ENCODE measurements at regions not wholly inside any gene's neighbourhood (a gene's known extent, or its start where the extent isn't known, plus 50 kb on each side); places are given as distances from the start of the nearest gene placed in this dataset.
A peak's percentile ranks its signal among the peaks of the same experiment; 100 is the strongest.

- no peak overlapping the region for H3K9ac ChIP-seq (ENCODE audit: low read length)
- no peaks in the 10 kb centered on the region for H3K9me3 ChIP-seq (ENCODE audit: low read length)
- H3K4me1 ChIP-seq (ENCODE audit: low read length), result peaks cover 34% of the 10 kb centered on the region
- no peak overlapping the region for H2AFZ ChIP-seq (ENCODE audit: low read length)
- no peak overlapping the region for H3K4me3 ChIP-seq (ENCODE audit: low read length)
- DNase-seq, result no peak
- no peaks in the 10 kb centered on the region for H3K36me3 ChIP-seq (ENCODE audit: insufficient read depth, low read length)
- no peaks in the 10 kb centered on the region for H3K79me2 ChIP-seq (ENCODE audit: low read length)
- H3K27me3 ChIP-seq (ENCODE audit: low read length), result no peaks in the 10 kb centered on the region
- H3K27ac ChIP-seq (ENCODE audit: low read length), result no peak overlapping the region
- H3K9me2 ChIP-seq (replicated peaks; ENCODE audit: insufficient read depth, low read length), result no peaks in the 10 kb centered on the region
- H3K4me2 ChIP-seq (ENCODE audit: low read depth, low read length, poor library complexity, severe bottlenecking), result peak overlapping the region; percentile 9
- H4K20me1 ChIP-seq (ENCODE audit: insufficient read depth, low read depth, low read length), result no peaks in the 10 kb centered on the region
These were observed 50.3 kb downstream of the PLXNA1 start for GRCh38 chr3:127033171-127033570.

GRCh38 chr3:127033786-127034185 is 50.9 kb downstream of the PLXNA1 start:
- Histone ChIP-seq H3K9me3 (ENCODE audit: low read length) (no peaks in the 10 kb centered on the region), H3K27ac (ENCODE audit: low read length) (no peak overlapping the region), H2AFZ (ENCODE audit: low read length) (no peak overlapping the region), H3K4me3 (ENCODE audit: low read length) (no peak overlapping the region), H3K9ac (ENCODE audit: low read length) (no peak overlapping the region), H3K4me2 (ENCODE audit: low read depth, low read length, poor library complexity, severe bottlenecking) (no peak overlapping the region), H3K4me1 (ENCODE audit: low read length) (peaks cover 34% of the 10 kb centered on the region), H4K20me1 (ENCODE audit: insufficient read depth, low read depth, low read length) (no peaks in the 10 kb centered on the region), H3K79me2 (ENCODE audit: low read length) (no peaks in the 10 kb centered on the region), H3K9me2 (replicated peaks; ENCODE audit: insufficient read depth, low read length) (no peaks in the 10 kb centered on the region), H3K27me3 (ENCODE audit: low read length) (no peaks in the 10 kb centered on the region), H3K36me3 (ENCODE audit: insufficient read depth, low read length) (no peaks in the 10 kb centered on the region)
- DNase-seq, result no peak

- DNase-seq, result no peak
- Histone ChIP-seq H3K27me3 (ENCODE audit: low read length) (no peaks in the 10 kb centered on the region), H4K20me1 (ENCODE audit: insufficient read depth, low read depth, low read length) (no peaks in the 10 kb centered on the region), H3K9me3 (ENCODE audit: low read length) (no peaks in the 10 kb centered on the region), H3K9ac (ENCODE audit: low read length) (no peak overlapping the region), H3K9me2 (replicated peaks; ENCODE audit: insufficient read depth, low read length) (no peaks in the 10 kb centered on the region), H3K4me3 (ENCODE audit: low read length) (no peak overlapping the region), H2AFZ (ENCODE audit: low read length) (no peak overlapping the region), H3K79me2 (ENCODE audit: low read length) (no peaks in the 10 kb centered on the region), H3K27ac (ENCODE audit: low read length) (no peak overlapping the region), H3K36me3 (ENCODE audit: insufficient read depth, low read length) (no peaks in the 10 kb centered on the region), H3K4me1 (ENCODE audit: low read length) (peaks cover 34% of the 10 kb centered on the region), H3K4me2 (ENCODE audit: low read depth, low read length, poor library complexity, severe bottlenecking) (no peak overlapping the region)
These were observed 51.5 kb downstream of the PLXNA1 start for GRCh38 chr3:127034195-127034989.

GRCh38 chr3:127034990-127035652 is 52.2 kb downstream of the PLXNA1 start:
- H3K27me3 ChIP-seq (ENCODE audit: low read length), result no peaks in the 10 kb centered on the region
- no peaks in the 10 kb centered on the region for H3K79me2 ChIP-seq (ENCODE audit: low read length)
- no peaks in the 10 kb centered on the region for H3K9me3 ChIP-seq (ENCODE audit: low read length)
- peaks cover 34% of the 10 kb centered on the region for H3K4me1 ChIP-seq (ENCODE audit: low read length)
- no peak overlapping the region for H2AFZ ChIP-seq (ENCODE audit: low read length)
- H3K9ac ChIP-seq (ENCODE audit: low read length), result no peak overlapping the region
- H3K27ac ChIP-seq (ENCODE audit: low read length), result no peak overlapping the region
- no peaks in the 10 kb centered on the region for H4K20me1 ChIP-seq (ENCODE audit: insufficient read depth, low read depth, low read length)
- no peak for DNase-seq
- no peaks in the 10 kb centered on the region for H3K9me2 ChIP-seq (replicated peaks; ENCODE audit: insufficient read depth, low read length)
- H3K4me2 ChIP-seq (ENCODE audit: low read depth, low read length, poor library complexity, severe bottlenecking), result no peak overlapping the region
- H3K4me3 ChIP-seq (ENCODE audit: low read length), result no peak overlapping the region
- no peaks in the 10 kb centered on the region for H3K36me3 ChIP-seq (ENCODE audit: insufficient read depth, low read length)

- no peaks in the 10 kb centered on the region for H3K36me3 ChIP-seq (ENCODE audit: insufficient read depth, low read length)
- H3K9ac ChIP-seq (ENCODE audit: low read length), result no peak overlapping the region
- H2AFZ ChIP-seq (ENCODE audit: low read length), result no peak overlapping the region
- H3K27me3 ChIP-seq (ENCODE audit: low read length), result no peaks in the 10 kb centered on the region
- no peak overlapping the region for H3K27ac ChIP-seq (ENCODE audit: low read length)
- H4K20me1 ChIP-seq (ENCODE audit: insufficient read depth, low read depth, low read length), result no peaks in the 10 kb centered on the region
- H3K4me2 ChIP-seq (ENCODE audit: low read depth, low read length, poor library complexity, severe bottlenecking), result no peak overlapping the region
- no peaks in the 10 kb centered on the region for H3K79me2 ChIP-seq (ENCODE audit: low read length)
- no peaks in the 10 kb centered on the region for H3K9me3 ChIP-seq (ENCODE audit: low read length)
- DNase-seq, result no peak
- peaks cover 36% of the 10 kb centered on the region for H3K4me1 ChIP-seq (ENCODE audit: low read length)
- no peaks in the 10 kb centered on the region for H3K9me2 ChIP-seq (replicated peaks; ENCODE audit: insufficient read depth, low read length)
- no peak overlapping the region for H3K4me3 ChIP-seq (ENCODE audit: low read length)
These were observed 52.8 kb downstream of the PLXNA1 start for GRCh38 chr3:127035677-127036076.

- Histone ChIP-seq H3K9me3 (ENCODE audit: low read length) (no peaks in the 10 kb centered on the region), H3K27me3 (ENCODE audit: low read length) (no peaks in the 10 kb centered on the region), H4K20me1 (ENCODE audit: insufficient read depth, low read depth, low read length) (no peaks in the 10 kb centered on the region), H3K4me2 (ENCODE audit: low read depth, low read length, poor library complexity, severe bottlenecking) (no peak overlapping the region), H3K36me3 (ENCODE audit: insufficient read depth, low read length) (no peaks in the 10 kb centered on the region), H3K9me2 (replicated peaks; ENCODE audit: insufficient read depth, low read length) (no peaks in the 10 kb centered on the region), H2AFZ (ENCODE audit: low read length) (no peak overlapping the region), H3K79me2 (ENCODE audit: low read length) (no peaks in the 10 kb centered on the region), H3K9ac (ENCODE audit: low read length) (no peak overlapping the region), H3K27ac (ENCODE audit: low read length) (no peak overlapping the region), H3K4me3 (ENCODE audit: low read length) (no peak overlapping the region), H3K4me1 (ENCODE audit: low read length) (peaks cover 31% of the 10 kb centered on the region)
- no peak for DNase-seq
These were observed 53.5 kb downstream of the PLXNA1 start for GRCh38 chr3:127036209-127037020.

- DNase-seq, result no peak
- Histone ChIP-seq H3K27ac (ENCODE audit: low read length) (no peak overlapping the region), H3K27me3 (ENCODE audit: low read length) (no peaks in the 10 kb centered on the region), H3K79me2 (ENCODE audit: low read length) (no peaks in the 10 kb centered on the region), H2AFZ (ENCODE audit: low read length) (no peak overlapping the region), H3K36me3 (ENCODE audit: insufficient read depth, low read length) (no peaks in the 10 kb centered on the region), H3K9me2 (replicated peaks; ENCODE audit: insufficient read depth, low read length) (no peaks in the 10 kb centered on the region), H4K20me1 (ENCODE audit: insufficient read depth, low read depth, low read length) (no peaks in the 10 kb centered on the region), H3K9me3 (ENCODE audit: low read length) (no peaks in the 10 kb centered on the region), H3K9ac (ENCODE audit: low read length) (no peak overlapping the region), H3K4me1 (ENCODE audit: low read length) (peaks cover 25% of the 10 kb centered on the region), H3K4me2 (ENCODE audit: low read depth, low read length, poor library complexity, severe bottlenecking) (no peak overlapping the region), H3K4me3 (ENCODE audit: low read length) (no peak overlapping the region)
These were observed 54.1 kb downstream of the PLXNA1 start for GRCh38 chr3:127037021-127037400.

- Histone ChIP-seq H3K9me2 (replicated peaks; ENCODE audit: insufficient read depth, low read length) (no peaks in the 10 kb centered on the region), H3K27ac (ENCODE audit: low read length) (no peak overlapping the region), H3K27me3 (ENCODE audit: low read length) (no peaks in the 10 kb centered on the region), H3K9me3 (ENCODE audit: low read length) (no peaks in the 10 kb centered on the region), H3K79me2 (ENCODE audit: low read length) (no peaks in the 10 kb centered on the region), H3K4me3 (ENCODE audit: low read length) (no peak overlapping the region), H3K36me3 (ENCODE audit: insufficient read depth, low read length) (no peaks in the 10 kb centered on the region), H3K4me2 (ENCODE audit: low read depth, low read length, poor library complexity, severe bottlenecking) (no peak overlapping the region), H2AFZ (ENCODE audit: low read length) (no peak overlapping the region), H3K4me1 (ENCODE audit: low read length) (peaks cover 21% of the 10 kb centered on the region), H4K20me1 (ENCODE audit: insufficient read depth, low read depth, low read length) (no peaks in the 10 kb centered on the region), H3K9ac (ENCODE audit: low read length) (no peak overlapping the region)
- no peak for DNase-seq
These were observed 54.5 kb downstream of the PLXNA1 start for GRCh38 chr3:127037418-127037841.

All from Karpas-422 (cell line).